A549 (cell line): ENCODE measurements at regions not wholly inside any gene's neighbourhood (a gene's known extent, or its start where the extent isn't known, plus 50 kb on each side); places are given as distances from the start of the nearest gene placed in this dataset.

Experiments used
- CBX8 ChIP-seq: fragments of 200-600 bp; sonication (generic); IDR thresholded peaks from 2 replicates; pipeline ENCODE4 v1.6.1; 2016
- CHD2 ChIP-seq: fragments of 150-350 bp; IDR thresholded peaks from 2 replicates; pipeline ENCODE4 v1.6.1; 2014; ENCODE audit warnings: low read length; ENCODE audit not compliant: partially characterized antibody
- EP300 ChIP-seq, 2 experiments: fragments of >200 bp; sonication (Bioruptor Twin); formaldehyde crosslinking; IDR thresholded peaks; 2 replicates in 1 of 2; 3 replicates in 1 of 2; pipeline ENCODE4 v1.6.1; 2016 to 2017
- MYC ChIP-seq: IDR thresholded peaks from 2 replicates; pipeline ENCODE4 v1.6.1; 2012; ENCODE audit warnings: mild to moderate bottlenecking, inconsistent platforms, low read length, improper control_type of control experiment, borderline replicate concordance
- NFE2L2 ChIP-seq: fragments of 150-350 bp; conservative IDR thresholded peaks from 2 replicates; pipeline ENCODE4 v1.6.1; 2014; ENCODE audit warnings: low read length
- POLR2A ChIP-seq: IDR thresholded peaks from 2 replicates; pipeline ENCODE4 v1.6.1; 2012; ENCODE audit warnings: mild to moderate bottlenecking, low read length
- SMC3 ChIP-seq: fragments of >200 bp; sonication (Bioruptor Twin); formaldehyde crosslinking; IDR thresholded peaks from 3 replicates; pipeline ENCODE4 v1.6.1; 2018; ENCODE audit warnings: inconsistent platforms
- ZFP36 ChIP-seq: fragments of 450-650 bp; IDR thresholded peaks from 2 replicates; pipeline ENCODE4 v1.6.1; 2014; ENCODE audit warnings: borderline replicate concordance; ENCODE audit not compliant: partially characterized antibody
- TF ChIP-seq, protein P1 (sequence below): fragments of >200 bp; sonication (Bioruptor Twin); formaldehyde crosslinking; IDR thresholded peaks from 3 replicates; pipeline ENCODE4 v1.5.1; 2016
- TF ChIP-seq, protein P2 (sequence below): fragments of 250-450 bp; sonication (Bioruptor Pico); IDR thresholded peaks from 2 replicates; pipeline ENCODE4 v1.5.0; 2021; ENCODE audit warnings: mild to moderate bottlenecking, moderate library complexity, borderline replicate concordance
- TF ChIP-seq, protein P3 (sequence below): IDR thresholded peaks from 2 replicates; pipeline ENCODE4 v1.6.1; 2012
- TF ChIP-seq, protein P4 (sequence below): IDR thresholded peaks from 2 replicates; pipeline ENCODE4 v1.6.1; 2012

DNA sequence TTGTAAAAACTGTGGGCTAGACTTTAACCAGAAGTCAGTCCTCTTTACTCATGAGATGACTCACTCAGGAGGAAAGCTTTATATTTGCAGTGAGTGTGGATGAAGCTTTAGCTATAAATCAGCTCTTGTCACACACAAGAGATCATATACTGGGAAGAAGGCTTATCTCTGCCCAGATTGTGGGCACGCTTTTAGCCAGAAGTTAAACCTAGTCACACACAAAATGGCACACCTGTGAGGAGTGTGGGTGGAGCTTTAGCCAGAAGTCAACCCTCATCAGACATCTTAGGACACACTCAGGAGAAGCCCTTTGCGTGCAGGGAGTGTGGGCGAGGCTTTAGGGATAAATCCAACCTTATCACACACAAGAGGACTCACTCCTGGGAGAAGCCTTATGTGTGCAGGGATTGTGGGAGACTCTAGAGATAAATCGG is 706.9 kb upstream of the LUZP2 start:
- no peak for TF ChIP-seq POLR2A
- TF ChIP-seq, protein P1, sequence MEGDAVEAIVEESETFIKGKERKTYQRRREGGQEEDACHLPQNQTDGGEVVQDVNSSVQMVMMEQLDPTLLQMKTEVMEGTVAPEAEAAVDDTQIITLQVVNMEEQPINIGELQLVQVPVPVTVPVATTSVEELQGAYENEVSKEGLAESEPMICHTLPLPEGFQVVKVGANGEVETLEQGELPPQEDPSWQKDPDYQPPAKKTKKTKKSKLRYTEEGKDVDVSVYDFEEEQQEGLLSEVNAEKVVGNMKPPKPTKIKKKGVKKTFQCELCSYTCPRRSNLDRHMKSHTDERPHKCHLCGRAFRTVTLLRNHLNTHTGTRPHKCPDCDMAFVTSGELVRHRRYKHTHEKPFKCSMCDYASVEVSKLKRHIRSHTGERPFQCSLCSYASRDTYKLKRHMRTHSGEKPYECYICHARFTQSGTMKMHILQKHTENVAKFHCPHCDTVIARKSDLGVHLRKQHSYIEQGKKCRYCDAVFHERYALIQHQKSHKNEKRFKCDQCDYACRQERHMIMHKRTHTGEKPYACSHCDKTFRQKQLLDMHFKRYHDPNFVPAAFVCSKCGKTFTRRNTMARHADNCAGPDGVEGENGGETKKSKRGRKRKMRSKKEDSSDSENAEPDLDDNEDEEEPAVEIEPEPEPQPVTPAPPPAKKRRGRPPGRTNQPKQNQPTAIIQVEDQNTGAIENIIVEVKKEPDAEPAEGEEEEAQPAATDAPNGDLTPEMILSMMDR, result no peak
- TF ChIP-seq CHD2, result no peak
- TF ChIP-seq NFE2L2, result no peak
- TF ChIP-seq SMC3, result no peak
- no peak for TF ChIP-seq MYC
- TF ChIP-seq, protein P2, sequence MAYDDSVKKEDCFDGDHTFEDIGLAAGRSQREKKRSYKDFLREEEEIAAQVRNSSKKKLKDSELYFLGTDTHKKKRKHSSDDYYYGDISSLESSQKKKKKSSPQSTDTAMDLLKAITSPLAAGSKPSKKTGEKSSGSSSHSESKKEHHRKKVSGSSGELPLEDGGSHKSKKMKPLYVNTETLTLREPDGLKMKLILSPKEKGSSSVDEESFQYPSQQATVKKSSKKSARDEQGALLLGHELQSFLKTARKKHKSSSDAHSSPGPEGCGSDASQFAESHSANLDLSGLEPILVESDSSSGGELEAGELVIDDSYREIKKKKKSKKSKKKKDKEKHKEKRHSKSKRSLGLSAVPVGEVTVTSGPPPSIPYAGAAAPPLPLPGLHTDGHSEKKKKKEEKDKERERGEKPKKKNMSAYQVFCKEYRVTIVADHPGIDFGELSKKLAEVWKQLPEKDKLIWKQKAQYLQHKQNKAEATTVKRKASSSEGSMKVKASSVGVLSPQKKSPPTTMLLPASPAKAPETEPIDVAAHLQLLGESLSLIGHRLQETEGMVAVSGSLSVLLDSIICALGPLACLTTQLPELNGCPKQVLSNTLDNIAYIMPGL (CRISPR knock-in tag), result no peak
- no peak for TF ChIP-seq ZFP36
- TF ChIP-seq, protein P3, sequence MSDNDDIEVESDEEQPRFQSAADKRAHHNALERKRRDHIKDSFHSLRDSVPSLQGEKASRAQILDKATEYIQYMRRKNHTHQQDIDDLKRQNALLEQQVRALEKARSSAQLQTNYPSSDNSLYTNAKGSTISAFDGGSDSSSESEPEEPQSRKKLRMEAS, result no peak
- TF ChIP-seq CBX8, result no peak
- TF ChIP-seq, protein P4, sequence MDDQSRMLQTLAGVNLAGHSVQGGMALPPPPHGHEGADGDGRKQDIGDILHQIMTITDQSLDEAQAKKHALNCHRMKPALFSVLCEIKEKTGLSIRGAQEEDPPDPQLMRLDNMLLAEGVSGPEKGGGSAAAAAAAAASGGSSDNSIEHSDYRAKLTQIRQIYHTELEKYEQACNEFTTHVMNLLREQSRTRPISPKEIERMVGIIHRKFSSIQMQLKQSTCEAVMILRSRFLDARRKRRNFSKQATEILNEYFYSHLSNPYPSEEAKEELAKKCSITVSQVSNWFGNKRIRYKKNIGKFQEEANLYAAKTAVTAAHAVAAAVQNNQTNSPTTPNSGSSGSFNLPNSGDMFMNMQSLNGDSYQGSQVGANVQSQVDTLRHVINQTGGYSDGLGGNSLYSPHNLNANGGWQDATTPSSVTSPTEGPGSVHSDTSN, result no peak
- no peak for TF ChIP-seq EP300 (IDR thresholded peaks at IDR 0.05)
